Smooth muscle cell (in vitro differentiated cells): ENCODE measurements at regions not wholly inside any gene's neighbourhood (a gene's known extent, or its start where the extent isn't known, plus 50 kb on each side); places are given as distances from the start of the nearest gene placed in this dataset.

Source experiments
- DNase-seq: peaks from one replicate; lab custom pipeline; 2025; ENCODE audit not compliant: unreplicated experiment; lab: John Stamatoyannopoulos, UW
- H2AFZ ChIP-seq: fragments of 200-600 bp; sonication (generic); 2 replicates; pipeline ENCODE4 v1.6.0; 2016; ENCODE audit warnings: antibody characterized with exemption, low read depth, mild to moderate bottlenecking
- H3F3A ChIP-seq: fragments of 200-600 bp; sonication (generic); 2 replicates; pipeline ENCODE4 v1.6.0; 2017; ENCODE audit warnings: antibody characterized with exemption, low read depth
- H3K27ac ChIP-seq: fragments of 200-600 bp; sonication (generic); 2 replicates; pipeline ENCODE4 v1.5.1; 2016; ENCODE audit warnings: low read depth, mild to moderate bottlenecking
- H3K27me3 ChIP-seq: fragments of 200-600 bp; sonication (generic); 2 replicates; pipeline ENCODE4 v1.6.1; 2016; ENCODE audit warnings: low read depth, mild to moderate bottlenecking
- H3K36me3 ChIP-seq: fragments of 200-600 bp; sonication (generic); 2 replicates; pipeline ENCODE4 v1.5.1; 2016; ENCODE audit warnings: low read depth
- H3K4me1 ChIP-seq: fragments of 200-600 bp; sonication (generic); 2 replicates; pipeline ENCODE4 v1.5.1; 2016; ENCODE audit warnings: low read depth
- H3K4me2 ChIP-seq: fragments of 200-600 bp; sonication (generic); 2 replicates; pipeline ENCODE4 v1.6.0; 2016; ENCODE audit warnings: mild to moderate bottlenecking
- H3K4me3 ChIP-seq: fragments of 200-600 bp; sonication (generic); 2 replicates; pipeline ENCODE4 v1.5.1; 2016; ENCODE audit warnings: mild to moderate bottlenecking
- H3K79me2 ChIP-seq: fragments of 200-600 bp; sonication (generic); 2 replicates; pipeline ENCODE4 v1.6.0; 2016; ENCODE audit warnings: low read depth, mild to moderate bottlenecking
- H3K9ac ChIP-seq: fragments of 200-600 bp; sonication (generic); 2 replicates; pipeline ENCODE4 v1.6.0; 2016; ENCODE audit warnings: low read depth
- H3K9me3 ChIP-seq: fragments of 200-600 bp; sonication (generic); replicated peaks from 2 replicates; pipeline ENCODE4 v1.5.1; 2016; ENCODE audit warnings: low read depth
- H4K20me1 ChIP-seq: fragments of 200-600 bp; sonication (generic); 2 replicates; pipeline ENCODE4 v1.6.0; 2016; ENCODE audit warnings: low read depth
- CTCF ChIP-seq: fragments of 200-600 bp; sonication (generic); IDR thresholded peaks from 2 replicates; pipeline ENCODE4 v1.5.1; 2017; ENCODE audit warnings: borderline replicate concordance, mild to moderate bottlenecking, antibody characterized with exemption; ENCODE audit not compliant: insufficient read depth, poor library complexity, severe bottlenecking
- WGBS: methylation state at CpG from one replicate; pipeline ENCODE4 v1.1.7; 2016; ENCODE audit warnings: low lambda C conversion rate; 5-methylcytosine and 5-hydroxymethylcytosine counted together

GRCh38 chr12:58378028-58378427 lies 436.7 kb downstream of the ATP23 start:
- H3K27me3 ChIP-seq = no peaks in the 10 kb centered on the region

GRCh38 chr12:58381546-58381945 lies 440.2 kb downstream of the ATP23 start:
- Histone ChIP-seq H3F3A (peaks cover 9% of the 10 kb centered on the region), H2AFZ (no peak overlapping the region), H3K79me2 (no peaks in the 10 kb centered on the region), H3K9ac (no peak overlapping the region), H3K4me2 (no peak overlapping the region), H3K4me3 (no peak overlapping the region), H4K20me1 (no peaks in the 10 kb centered on the region), H3K36me3 (no peaks in the 10 kb centered on the region), H3K27me3 (no peaks in the 10 kb centered on the region), H3K4me1 (no peaks in the 10 kb centered on the region), H3K9me3 (no peaks in the 10 kb centered on the region), H3K27ac (no peak overlapping the region)
- no peak for DNase-seq
- WGBS = 92% methylated on average over 6 of the region's 6 CpGs
- TF ChIP-seq CTCF = no peak

More at GRCh38 chr12:58378028-58378427, 436.7 kb downstream of the ATP23 start:
- Histone ChIP-seq H3K4me1 (no peaks in the 10 kb centered on the region), H2AFZ (no peak overlapping the region), H3K4me3 (no peak overlapping the region), H3K27ac (no peak overlapping the region), H3K9ac (no peak overlapping the region), H3F3A (no peaks in the 10 kb centered on the region), H3K79me2 (no peaks in the 10 kb centered on the region), H3K4me2 (no peak overlapping the region), H4K20me1 (no peaks in the 10 kb centered on the region), H3K36me3 (no peaks in the 10 kb centered on the region), H3K9me3 (no peaks in the 10 kb centered on the region)
- no peak for DNase-seq
- no peak for TF ChIP-seq CTCF
- 89% methylated on average over 2 of the region's 2 CpGs for WGBS

- no peak overlapping the region for H3K4me2 ChIP-seq
- H3K79me2 ChIP-seq = no peaks in the 10 kb centered on the region
- H3K4me1 ChIP-seq = no peaks in the 10 kb centered on the region
- peak overlapping the region; percentile 24 for H2AFZ ChIP-seq
- H3K27me3 ChIP-seq = no peaks in the 10 kb centered on the region
- no peaks in the 10 kb centered on the region for H3K9me3 ChIP-seq
- TF ChIP-seq CTCF = no peak
- H3K36me3 ChIP-seq = no peaks in the 10 kb centered on the region
- 63% methylated on average over 1 of the region's 1 CpG for WGBS
- H4K20me1 ChIP-seq = no peaks in the 10 kb centered on the region
- H3K4me3 ChIP-seq = no peak overlapping the region
- DNase-seq = no peak
- no peak overlapping the region for H3K27ac ChIP-seq
- peaks cover 9% of the 10 kb centered on the region for H3F3A ChIP-seq
- no peak overlapping the region for H3K9ac ChIP-seq
Observed at GRCh38 chr12:58384196-58384595, 442.8 kb downstream of the ATP23 start.

- H3K9me3 ChIP-seq = no peaks in the 10 kb centered on the region
- peaks cover 9% of the 10 kb centered on the region for H3F3A ChIP-seq
- no peak for TF ChIP-seq CTCF
- H3K36me3 ChIP-seq = no peaks in the 10 kb centered on the region
- no peak overlapping the region for H3K9ac ChIP-seq
- no peak for DNase-seq
- H3K27me3 ChIP-seq = no peaks in the 10 kb centered on the region
- H3K4me1 ChIP-seq = no peaks in the 10 kb centered on the region
- no peak overlapping the region for H3K27ac ChIP-seq
- no peak overlapping the region for H3K4me3 ChIP-seq
- H3K79me2 ChIP-seq = no peaks in the 10 kb centered on the region
- H4K20me1 ChIP-seq = no peaks in the 10 kb centered on the region
- peak overlapping the region; percentile 16 for H2AFZ ChIP-seq
- 88% methylated on average over 2 of the region's 2 CpGs for WGBS
- no peak overlapping the region for H3K4me2 ChIP-seq
Observed at GRCh38 chr12:58386136-58386535, 444.8 kb downstream of the ATP23 start.
